ENCODE measurements at regions not wholly inside any gene's neighbourhood (a gene's known extent, or its start where the extent isn't known, plus 50 kb on each side); places are given as distances from the start of the nearest gene placed in this dataset.

DNA sequence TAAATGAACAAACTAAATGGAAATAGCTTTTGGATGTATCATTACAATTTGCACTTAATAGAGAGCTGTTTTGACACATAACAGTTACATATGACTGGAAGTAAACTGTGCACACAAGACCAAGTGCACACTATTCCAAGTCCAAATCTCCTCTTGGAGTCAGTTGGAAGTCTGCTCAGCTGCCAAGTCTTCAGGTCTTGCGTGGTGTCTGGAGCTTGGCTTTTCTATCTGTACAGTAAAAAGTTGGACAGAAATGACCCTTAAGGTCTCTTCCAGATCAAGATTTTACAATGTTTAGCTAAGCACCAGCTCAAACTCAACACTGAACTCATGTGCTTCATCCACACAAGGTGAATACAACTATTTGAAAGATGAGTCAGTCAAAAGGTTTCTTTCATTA, 456.9 kb downstream of the RASEF start:
- no peak for ATAC-seq
- H3K4me1 ChIP-seq = peaks cover 15% of the 10 kb centered on the region
- no peak overlapping the region for H3K27ac ChIP-seq
- no peak for DNase-seq
- TF ChIP-seq, protein P1, sequence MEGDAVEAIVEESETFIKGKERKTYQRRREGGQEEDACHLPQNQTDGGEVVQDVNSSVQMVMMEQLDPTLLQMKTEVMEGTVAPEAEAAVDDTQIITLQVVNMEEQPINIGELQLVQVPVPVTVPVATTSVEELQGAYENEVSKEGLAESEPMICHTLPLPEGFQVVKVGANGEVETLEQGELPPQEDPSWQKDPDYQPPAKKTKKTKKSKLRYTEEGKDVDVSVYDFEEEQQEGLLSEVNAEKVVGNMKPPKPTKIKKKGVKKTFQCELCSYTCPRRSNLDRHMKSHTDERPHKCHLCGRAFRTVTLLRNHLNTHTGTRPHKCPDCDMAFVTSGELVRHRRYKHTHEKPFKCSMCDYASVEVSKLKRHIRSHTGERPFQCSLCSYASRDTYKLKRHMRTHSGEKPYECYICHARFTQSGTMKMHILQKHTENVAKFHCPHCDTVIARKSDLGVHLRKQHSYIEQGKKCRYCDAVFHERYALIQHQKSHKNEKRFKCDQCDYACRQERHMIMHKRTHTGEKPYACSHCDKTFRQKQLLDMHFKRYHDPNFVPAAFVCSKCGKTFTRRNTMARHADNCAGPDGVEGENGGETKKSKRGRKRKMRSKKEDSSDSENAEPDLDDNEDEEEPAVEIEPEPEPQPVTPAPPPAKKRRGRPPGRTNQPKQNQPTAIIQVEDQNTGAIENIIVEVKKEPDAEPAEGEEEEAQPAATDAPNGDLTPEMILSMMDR (IDR thresholded peaks at IDR 0.05) = no peak
- H3K27me3 ChIP-seq (ENCODE audit: low read depth) = no peaks in the 10 kb centered on the region
- H3K9me3 ChIP-seq = no peaks in the 10 kb centered on the region
- intact Hi-C loops (cut with DNase I) = no loop called here
- H3K36me3 ChIP-seq = no peaks in the 10 kb centered on the region
- no peak overlapping the region for H3K4me3 ChIP-seq

DNA sequence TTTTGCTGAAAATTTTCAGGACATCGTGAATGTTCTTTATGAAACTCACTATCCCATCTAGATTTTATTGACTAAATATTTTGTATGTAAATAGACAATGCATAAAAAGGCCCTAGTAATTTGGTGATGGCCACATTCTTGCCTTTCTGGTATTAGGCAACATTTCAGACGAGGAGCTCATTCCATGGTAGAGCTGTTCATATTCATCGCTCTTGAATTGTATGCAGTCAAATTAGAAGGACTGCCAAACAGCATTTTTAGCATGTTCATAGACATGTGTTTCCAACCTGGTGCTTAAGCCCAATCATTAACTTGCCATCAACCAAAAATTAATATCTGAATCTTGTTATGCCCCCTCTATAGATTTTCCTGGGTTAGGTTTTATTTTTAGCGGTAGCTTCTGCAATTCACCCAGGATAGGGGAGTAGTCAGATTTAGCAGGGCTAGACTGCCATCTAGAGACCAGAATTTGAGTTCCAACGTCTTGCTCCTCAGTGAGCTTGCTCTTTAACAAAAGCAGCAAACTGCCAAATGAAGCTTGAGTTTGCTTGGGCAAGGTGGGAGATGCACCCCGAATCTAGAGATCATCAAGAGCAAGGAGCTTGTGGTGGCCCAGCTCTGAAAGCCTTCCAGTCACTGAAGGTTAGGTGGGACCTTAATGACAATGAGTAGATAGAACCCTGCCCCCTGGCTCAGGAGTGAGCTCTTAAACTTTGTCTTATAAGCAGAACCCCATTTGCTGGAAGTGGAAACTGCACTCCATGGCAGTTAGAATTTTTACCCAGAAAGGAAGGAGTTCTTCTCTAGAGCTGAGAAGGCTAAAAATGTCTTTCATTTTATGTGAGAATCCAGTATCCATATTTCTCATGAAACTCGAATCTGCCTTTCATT, 456.2 kb downstream of the RASEF start:
- H3K9me3 ChIP-seq = no peaks in the 10 kb centered on the region
- intact Hi-C loops (cut with DNase I) = no loop called here
- no peak for DNase-seq
- H3K4me3 ChIP-seq = no peak overlapping the region
- peaks cover 15% of the 10 kb centered on the region for H3K4me1 ChIP-seq
- H3K27ac ChIP-seq = no peak overlapping the region
- no peaks in the 10 kb centered on the region for H3K36me3 ChIP-seq
- TF ChIP-seq, protein P1 (IDR thresholded peaks at IDR 0.05) = peak; percentile 69
- no peaks in the 10 kb centered on the region for H3K27me3 ChIP-seq (ENCODE audit: low read depth)
- peak; percentile 79 to 92 for ATAC-seq

DNA sequence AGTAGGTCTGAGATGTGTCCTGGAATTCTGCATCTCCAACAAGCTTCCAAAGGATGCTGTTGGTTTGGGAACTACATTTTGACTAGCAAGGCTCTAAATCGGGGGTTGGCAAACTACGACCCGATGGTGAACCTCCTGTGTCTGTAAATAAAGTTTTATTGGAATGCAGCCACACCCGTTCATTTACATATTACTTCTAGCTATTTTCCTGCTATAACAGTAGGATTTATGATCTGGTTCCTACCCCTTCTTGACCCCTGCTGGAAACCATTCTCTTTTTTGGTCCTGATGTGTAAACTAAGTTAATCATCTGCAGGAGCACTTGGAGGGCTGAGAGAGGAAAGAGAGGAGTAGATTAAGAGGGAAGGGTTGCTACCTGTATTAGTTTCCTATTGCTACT, 454.5 kb downstream of the RASEF start:
- Histone ChIP-seq H3K36me3 (no peaks in the 10 kb centered on the region), H3K9me3 (no peaks in the 10 kb centered on the region), H3K27me3 (ENCODE audit: low read depth) (no peaks in the 10 kb centered on the region), H3K4me1 (peaks cover 15% of the 10 kb centered on the region), H3K4me3 (no peak overlapping the region), H3K27ac (no peak overlapping the region)
- intact Hi-C loops (cut with DNase I) = no loop called here
- DNase-seq = no peak
- ATAC-seq = no peak
- TF ChIP-seq, protein P1 (IDR thresholded peaks at IDR 0.05) = no peak

DNA sequence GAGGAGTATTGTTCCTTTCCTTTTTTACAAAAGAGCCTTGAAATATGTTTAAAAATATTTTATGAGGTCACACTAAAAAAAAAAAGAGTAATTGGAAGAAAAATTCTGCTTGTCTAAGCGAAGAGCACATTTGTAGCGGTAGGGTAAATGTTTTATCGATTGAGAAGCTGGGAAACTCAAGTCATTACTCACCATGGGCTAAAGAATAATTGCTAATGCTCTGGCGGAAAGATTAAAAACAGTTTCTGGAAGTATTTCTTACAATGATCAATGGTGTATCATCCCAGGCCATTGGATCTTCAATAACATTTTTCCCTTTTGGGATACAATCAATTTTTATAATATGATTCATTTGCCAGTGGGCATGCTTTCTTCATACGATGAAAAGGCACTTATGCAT, 450.0 kb downstream of the RASEF start:
- DNase-seq = no peak
- no peaks in the 10 kb centered on the region for H3K9me3 ChIP-seq
- TF ChIP-seq, protein P1 (IDR thresholded peaks at IDR 0.05) = no peak
- H3K27me3 ChIP-seq (ENCODE audit: low read depth) = no peaks in the 10 kb centered on the region
- ATAC-seq = no peak
- intact Hi-C loops (cut with DNase I) = no loop called here
- H3K4me1 ChIP-seq = no peaks in the 10 kb centered on the region
- no peak overlapping the region for H3K27ac ChIP-seq
- no peaks in the 10 kb centered on the region for H3K36me3 ChIP-seq
- no peak overlapping the region for H3K4me3 ChIP-seq

DNA sequence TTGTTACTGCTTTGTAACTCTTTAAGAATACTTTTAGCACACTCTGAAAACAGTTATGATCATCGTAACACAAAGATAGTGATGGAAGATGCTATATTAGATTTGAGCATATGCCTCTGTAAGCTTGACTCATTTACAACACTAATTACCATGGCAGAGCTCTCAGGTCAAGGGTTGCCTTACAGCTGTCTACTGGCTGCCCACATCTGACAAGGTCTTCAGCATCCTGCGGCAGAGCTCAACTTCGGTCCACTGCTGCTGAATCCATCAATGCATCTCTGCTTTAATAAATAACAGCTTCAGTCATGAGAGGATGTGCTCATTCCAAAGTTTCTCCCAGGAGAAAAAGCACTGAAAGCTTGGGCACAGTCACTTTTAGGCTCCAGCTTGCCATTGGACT, 449.4 kb downstream of the RASEF start:
- Histone ChIP-seq H3K27ac (no peak overlapping the region), H3K27me3 (ENCODE audit: low read depth) (no peaks in the 10 kb centered on the region), H3K9me3 (no peaks in the 10 kb centered on the region), H3K4me3 (no peak overlapping the region), H3K36me3 (no peaks in the 10 kb centered on the region), H3K4me1 (no peaks in the 10 kb centered on the region)
- ATAC-seq (no peak), DNase-seq (no peak)
- TF ChIP-seq, protein P1 (IDR thresholded peaks at IDR 0.05) = no peak
- intact Hi-C loops (cut with DNase I) = no loop called here

All from lower lobe of right lung (tissue), 2 donors.